ENCODE measurements at regions not wholly inside any gene's neighbourhood (a gene's known extent, or its start where the extent isn't known, plus 50 kb on each side); places are given as distances from the start of the nearest gene placed in this dataset.
A peak's percentile ranks its signal among the peaks of the same experiment; 100 is the strongest.

- Histone ChIP-seq H2AK5ac (ENCODE audit: low read depth, low read length) (no peak overlapping the region), H3K27ac (replicated peaks; ENCODE audit: low read length) (no peak overlapping the region), H3K4me2 (ENCODE audit: insufficient read depth, low read length, poor library complexity, severe bottlenecking) (no peak overlapping the region), H2AFZ (ENCODE audit: low read length) (no peak overlapping the region), H3K27me3 (ENCODE audit: control insufficient read depth in 3 of 3, insufficient read depth in 3 of 3, low read depth in 1 of 3, low read length in 3 of 3) (no peaks in the 10 kb centered on the region), H3K23ac (ENCODE audit: low read depth, low read length, poor library complexity) (no peak overlapping the region), H2BK12ac (ENCODE audit: low read length) (no peak overlapping the region), H4K91ac (ENCODE audit: low read depth, low read length, poor library complexity) (no peak overlapping the region), H3K4me1 (ENCODE audit: control insufficient read depth in 2 of 2, insufficient read depth in 1 of 2, low read depth in 1 of 2, low read length in 2 of 2) (no peaks in the 10 kb centered on the region), H2BK5ac (ENCODE audit: low read length) (no peak overlapping the region), H3K36me3 (replicated peaks in 1 of 2; ENCODE audit: control insufficient read depth in 2 of 2, insufficient read depth in 2 of 2, low read length in 2 of 2) (no peaks in the 10 kb centered on the region), H3K9ac (ENCODE audit: low read depth, low read length, poor library complexity) (no peak overlapping the region), H2BK15ac (ENCODE audit: low read length) (no peak overlapping the region), H3K14ac (ENCODE audit: low read length) (no peak overlapping the region), H3K4ac (ENCODE audit: low read length) (no peak overlapping the region), H3K4me3 (ENCODE audit: low read length in 2 of 2) (no peak overlapping the region), H3K9me3 (replicated peaks in 1 of 2; ENCODE audit: control insufficient read depth in 2 of 2, insufficient read depth in 1 of 2, low read depth in 1 of 2, low read length in 2 of 2) (no peaks in the 10 kb centered on the region), H4K8ac (ENCODE audit: low read depth, low read length) (no peak overlapping the region), H3K18ac (ENCODE audit: low read length) (peak overlapping the region; percentile 12), H2BK120ac (ENCODE audit: low read depth, low read length) (no peak overlapping the region), H3K79me1 (ENCODE audit: low read depth, low read length) (no peaks in the 10 kb centered on the region)
- no peak for DNase-seq (ENCODE audit: low spot score)
- WGBS, 2 donors (ENCODE audit: extremely low coverage in 2 of 2, insufficient read length in 2 of 2, insufficient replicate concordance in 1 of 2): no CpG with 5 or more reads among the region's 8 CpGs
Observed at GRCh38 chr6:5898563-5898962, 108.2 kb downstream of the NRN1 start.

- no peak for DNase-seq (ENCODE audit: low spot score)
- no peak overlapping the region for H2AK5ac ChIP-seq (ENCODE audit: low read depth, low read length)
- H3K9ac ChIP-seq (ENCODE audit: low read depth, low read length, poor library complexity): no peak overlapping the region
- no peaks in the 10 kb centered on the region for H3K9me3 ChIP-seq (replicated peaks in 1 of 2; ENCODE audit: control insufficient read depth in 2 of 2, insufficient read depth in 1 of 2, low read depth in 1 of 2, low read length in 2 of 2)
- no peak overlapping the region for H2BK15ac ChIP-seq (ENCODE audit: low read length)
- H3K79me1 ChIP-seq (ENCODE audit: low read depth, low read length): no peaks in the 10 kb centered on the region
- H3K4me2 ChIP-seq (ENCODE audit: insufficient read depth, low read length, poor library complexity, severe bottlenecking): no peak overlapping the region
- H2BK12ac ChIP-seq (ENCODE audit: low read length): no peak overlapping the region
- no peak overlapping the region for H3K4ac ChIP-seq (ENCODE audit: low read length)
- H3K36me3 ChIP-seq (replicated peaks in 1 of 2; ENCODE audit: control insufficient read depth in 2 of 2, insufficient read depth in 2 of 2, low read length in 2 of 2): no peaks in the 10 kb centered on the region
- H2BK120ac ChIP-seq (ENCODE audit: low read depth, low read length): no peak overlapping the region
- H3K23ac ChIP-seq (ENCODE audit: low read depth, low read length, poor library complexity): no peak overlapping the region
- H3K4me1 ChIP-seq (ENCODE audit: control insufficient read depth in 2 of 2, insufficient read depth in 1 of 2, low read depth in 1 of 2, low read length in 2 of 2): no peaks in the 10 kb centered on the region
- no peak overlapping the region for H3K14ac ChIP-seq (ENCODE audit: low read length)
- no peak overlapping the region for H3K27ac ChIP-seq (replicated peaks; ENCODE audit: low read length)
- no peak overlapping the region for H3K18ac ChIP-seq (ENCODE audit: low read length)
- H3K27me3 ChIP-seq (ENCODE audit: control insufficient read depth in 3 of 3, insufficient read depth in 3 of 3, low read depth in 1 of 3, low read length in 3 of 3): no peaks in the 10 kb centered on the region
- no peak overlapping the region for H4K91ac ChIP-seq (ENCODE audit: low read depth, low read length, poor library complexity)
- WGBS, 2 donors (ENCODE audit: extremely low coverage in 2 of 2, insufficient read length in 2 of 2, insufficient replicate concordance in 1 of 2): no CpG with 5 or more reads among the region's 1 CpG
- H2BK5ac ChIP-seq (ENCODE audit: low read length): no peak overlapping the region
- no peak overlapping the region for H2AFZ ChIP-seq (ENCODE audit: low read length)
- H3K4me3 ChIP-seq (ENCODE audit: low read length in 2 of 2): no peak overlapping the region
- no peak overlapping the region for H4K8ac ChIP-seq (ENCODE audit: low read depth, low read length)
Observed at GRCh38 chr6:5898102-5898501, 108.6 kb downstream of the NRN1 start.

- H3K4me3 ChIP-seq (ENCODE audit: low read length in 2 of 2): no peak overlapping the region
Observed at GRCh38 chr6:5896476-5897200, 110.1 kb downstream of the NRN1 start.

GRCh38 chr6:5894357-5894756 lies 112.4 kb downstream of the NRN1 start:
- no peak overlapping the region for H4K8ac ChIP-seq (ENCODE audit: low read depth, low read length)
- H3K14ac ChIP-seq (ENCODE audit: low read length): no peak overlapping the region
- no peak overlapping the region for H3K4me3 ChIP-seq (ENCODE audit: low read length in 2 of 2)
- no peaks in the 10 kb centered on the region for H3K79me1 ChIP-seq (ENCODE audit: low read depth, low read length)
- H3K4me1 ChIP-seq (ENCODE audit: control insufficient read depth in 2 of 2, insufficient read depth in 1 of 2, low read depth in 1 of 2, low read length in 2 of 2): no peaks in the 10 kb centered on the region
- H3K23ac ChIP-seq (ENCODE audit: low read depth, low read length, poor library complexity): no peak overlapping the region
- no peaks in the 10 kb centered on the region for H3K27me3 ChIP-seq (ENCODE audit: control insufficient read depth in 3 of 3, insufficient read depth in 3 of 3, low read depth in 1 of 3, low read length in 3 of 3)
- H2AK5ac ChIP-seq (ENCODE audit: low read depth, low read length): no peak overlapping the region
- DNase-seq (ENCODE audit: low spot score): no peak
- H3K4ac ChIP-seq (ENCODE audit: low read length): no peak overlapping the region
- H3K9me3 ChIP-seq (replicated peaks in 1 of 2; ENCODE audit: control insufficient read depth in 2 of 2, insufficient read depth in 1 of 2, low read depth in 1 of 2, low read length in 2 of 2): peaks cover 0 to 4% of the 10 kb centered on the region in 2 donors
- H3K4me2 ChIP-seq (ENCODE audit: insufficient read depth, low read length, poor library complexity, severe bottlenecking): no peak overlapping the region
- no peak overlapping the region for H2BK12ac ChIP-seq (ENCODE audit: low read length)
- no peak overlapping the region for H3K9ac ChIP-seq (ENCODE audit: low read depth, low read length, poor library complexity)
- no peak overlapping the region for H2BK120ac ChIP-seq (ENCODE audit: low read depth, low read length)
- no peak overlapping the region for H4K91ac ChIP-seq (ENCODE audit: low read depth, low read length, poor library complexity)
- H3K18ac ChIP-seq (ENCODE audit: low read length): no peak overlapping the region
- H2BK5ac ChIP-seq (ENCODE audit: low read length): no peak overlapping the region
- H3K36me3 ChIP-seq (replicated peaks in 1 of 2; ENCODE audit: control insufficient read depth in 2 of 2, insufficient read depth in 2 of 2, low read length in 2 of 2): no peaks in the 10 kb centered on the region
- no peak overlapping the region for H2BK15ac ChIP-seq (ENCODE audit: low read length)
- no peak overlapping the region for H2AFZ ChIP-seq (ENCODE audit: low read length)
- WGBS, 2 donors (ENCODE audit: extremely low coverage in 2 of 2, insufficient read length in 2 of 2, insufficient replicate concordance in 1 of 2): no CpG with 5 or more reads among the region's 4 CpGs
- H3K27ac ChIP-seq (replicated peaks; ENCODE audit: low read length): no peak overlapping the region

More at GRCh38 chr6:5896476-5897200, 110.1 kb downstream of the NRN1 start:
- Histone ChIP-seq H2BK5ac (ENCODE audit: low read length) (no peak overlapping the region), H3K23ac (ENCODE audit: low read depth, low read length, poor library complexity) (no peak overlapping the region), H3K27me3 (ENCODE audit: control insufficient read depth in 3 of 3, insufficient read depth in 3 of 3, low read depth in 1 of 3, low read length in 3 of 3) (no peaks in the 10 kb centered on the region), H3K14ac (ENCODE audit: low read length) (no peak overlapping the region), H3K9ac (ENCODE audit: low read depth, low read length, poor library complexity) (no peak overlapping the region), H4K91ac (ENCODE audit: low read depth, low read length, poor library complexity) (no peak overlapping the region), H3K18ac (ENCODE audit: low read length) (no peak overlapping the region), H3K9me3 (replicated peaks in 1 of 2; ENCODE audit: control insufficient read depth in 2 of 2, insufficient read depth in 1 of 2, low read depth in 1 of 2, low read length in 2 of 2) (peaks cover 0 to 4% of the 10 kb centered on the region in 2 donors), H4K8ac (ENCODE audit: low read depth, low read length) (no peak overlapping the region), H3K4me1 (ENCODE audit: control insufficient read depth in 2 of 2, insufficient read depth in 1 of 2, low read depth in 1 of 2, low read length in 2 of 2) (no peaks in the 10 kb centered on the region), H2BK12ac (ENCODE audit: low read length) (no peak overlapping the region), H3K79me1 (ENCODE audit: low read depth, low read length) (no peaks in the 10 kb centered on the region), H2AFZ (ENCODE audit: low read length) (no peak overlapping the region), H2AK5ac (ENCODE audit: low read depth, low read length) (no peak overlapping the region), H2BK120ac (ENCODE audit: low read depth, low read length) (no peak overlapping the region), H3K27ac (replicated peaks; ENCODE audit: low read length) (no peak overlapping the region), H2BK15ac (ENCODE audit: low read length) (no peak overlapping the region), H3K36me3 (replicated peaks in 1 of 2; ENCODE audit: control insufficient read depth in 2 of 2, insufficient read depth in 2 of 2, low read length in 2 of 2) (no peaks in the 10 kb centered on the region), H3K4ac (ENCODE audit: low read length) (no peak overlapping the region), H3K4me2 (ENCODE audit: insufficient read depth, low read length, poor library complexity, severe bottlenecking) (no peak overlapping the region)
- WGBS, 2 donors (ENCODE audit: extremely low coverage in 2 of 2, insufficient read length in 2 of 2, insufficient replicate concordance in 1 of 2): no CpG with 5 or more reads among the region's 12 CpGs
- DNase-seq (ENCODE audit: low spot score): no peak

Data from neuronal stem cell (in vitro differentiated cells).